MM.1S (cell line): ENCODE measurements at regions not wholly inside any gene's neighbourhood (a gene's known extent, or its start where the extent isn't known, plus 50 kb on each side); places are given as distances from the start of the nearest gene placed in this dataset.

Source experiments
- DNase-seq: peaks from one replicate; pipeline ENCODE4 v3.0.0-alpha.2; 2015
- H2AFZ ChIP-seq: fragments of 300-600 bp; sonication (generic); 2 replicates; pipeline ENCODE4 v1.6.0; 2016; ENCODE audit warnings: antibody characterized with exemption, low read length
- H3F3A ChIP-seq: fragments of 300-600 bp; sonication (generic); 2 replicates; pipeline ENCODE4 v1.6.1; 2016; ENCODE audit warnings: mild to moderate bottlenecking, antibody characterized with exemption, low read length, moderate library complexity, mixed read lengths; ENCODE audit not compliant: insufficient read depth
- H3K27ac ChIP-seq: fragments of 300-600 bp; sonication (generic); 2 replicates; pipeline ENCODE4 v1.5.1; 2016; ENCODE audit warnings: mild to moderate bottlenecking, low read length
- H3K27me3 ChIP-seq: fragments of 300-600 bp; sonication (generic); replicated peaks from 2 replicates; pipeline ENCODE4 v1.6.0; 2016; ENCODE audit warnings: low read length; ENCODE audit not compliant: insufficient read depth
- H3K36me3 ChIP-seq: fragments of 300-600 bp; sonication (generic); replicated peaks from 2 replicates; pipeline ENCODE4 v1.6.1; 2016; ENCODE audit warnings: mild to moderate bottlenecking, low read length, mixed read lengths; ENCODE audit not compliant: insufficient read depth
- H3K4me1 ChIP-seq: fragments of 300-600 bp; sonication (generic); 2 replicates; pipeline ENCODE4 v1.6.1; 2016; ENCODE audit warnings: low read length, mixed read lengths
- H3K4me2 ChIP-seq: fragments of 300-600 bp; sonication (generic); 2 replicates; pipeline ENCODE4 v1.6.0; 2016; ENCODE audit warnings: low read depth, low read length
- H3K4me3 ChIP-seq: fragments of 300-600 bp; sonication (generic); 2 replicates; pipeline ENCODE4 v1.5.1; 2016; ENCODE audit warnings: low read length, mixed read lengths
- H3K79me2 ChIP-seq: fragments of 300-600 bp; sonication (generic); 2 replicates; pipeline ENCODE4 v1.6.1; 2016; ENCODE audit warnings: mixed run types, low read length, mixed read lengths
- H3K9ac ChIP-seq: fragments of 300-600 bp; sonication (generic); 2 replicates; pipeline ENCODE4 v1.6.1; 2016; ENCODE audit warnings: low read length, mixed read lengths
- H3K9me2 ChIP-seq: fragments of 300-600 bp; sonication (generic); replicated peaks from 2 replicates; pipeline ENCODE4 v1.6.1; 2016; ENCODE audit warnings: mild to moderate bottlenecking, low read length, mixed read lengths; ENCODE audit not compliant: insufficient read depth
- H3K9me3 ChIP-seq: fragments of 300-600 bp; sonication (generic); replicated peaks from 2 replicates; pipeline ENCODE4 v1.6.1; 2016; ENCODE audit warnings: mild to moderate bottlenecking, low read length, mixed read lengths; ENCODE audit not compliant: insufficient read depth
- H4K20me1 ChIP-seq: fragments of 300-600 bp; sonication (generic); 2 replicates; pipeline ENCODE4 v1.6.1; 2016; ENCODE audit warnings: mild to moderate bottlenecking, low read length, moderate library complexity, mixed read lengths; ENCODE audit not compliant: insufficient read depth
- CTCF ChIP-seq: fragments of 300-600 bp; sonication (generic); IDR thresholded peaks from 2 replicates; pipeline ENCODE4 v1.5.1; 2016; ENCODE audit warnings: antibody characterized with exemption, low read length, mixed read lengths
- EZH2 ChIP-seq: fragments of 300-600 bp; sonication (generic); optimal IDR thresholded peaks from 2 replicates; pipeline ENCODE3; 2017; ENCODE audit warnings: low read depth, mild to moderate bottlenecking, antibody characterized with exemption, low read length, mixed read lengths
- EZH2phosphoT487 ChIP-seq: fragments of 300-600 bp; sonication (generic); IDR thresholded peaks from 2 replicates; pipeline ENCODE4 v1.6.1; 2018; ENCODE audit warnings: antibody characterized with exemption, low read length

GRCh38 chr6:21423106-21423854 lies 170.3 kb upstream of the SOX4 start:
- Histone ChIP-seq H3K4me1 (no peaks in the 10 kb centered on the region), H3K4me3 (no peak overlapping the region), H3K36me3 (no peaks in the 10 kb centered on the region), H2AFZ (no peak overlapping the region), H3K27me3 (no peaks in the 10 kb centered on the region), H3K79me2 (no peaks in the 10 kb centered on the region), H3F3A (no peaks in the 10 kb centered on the region), H3K9ac (no peak overlapping the region), H3K27ac (no peak overlapping the region), H4K20me1 (no peaks in the 10 kb centered on the region), H3K9me2 (no peaks in the 10 kb centered on the region), H3K9me3 (no peaks in the 10 kb centered on the region), H3K4me2 (no peak overlapping the region)
- TF ChIP-seq EZH2 (no peak), EZH2phosphoT487 (no peak), CTCF (no peak)
- DNase-seq: no peak

DNA sequence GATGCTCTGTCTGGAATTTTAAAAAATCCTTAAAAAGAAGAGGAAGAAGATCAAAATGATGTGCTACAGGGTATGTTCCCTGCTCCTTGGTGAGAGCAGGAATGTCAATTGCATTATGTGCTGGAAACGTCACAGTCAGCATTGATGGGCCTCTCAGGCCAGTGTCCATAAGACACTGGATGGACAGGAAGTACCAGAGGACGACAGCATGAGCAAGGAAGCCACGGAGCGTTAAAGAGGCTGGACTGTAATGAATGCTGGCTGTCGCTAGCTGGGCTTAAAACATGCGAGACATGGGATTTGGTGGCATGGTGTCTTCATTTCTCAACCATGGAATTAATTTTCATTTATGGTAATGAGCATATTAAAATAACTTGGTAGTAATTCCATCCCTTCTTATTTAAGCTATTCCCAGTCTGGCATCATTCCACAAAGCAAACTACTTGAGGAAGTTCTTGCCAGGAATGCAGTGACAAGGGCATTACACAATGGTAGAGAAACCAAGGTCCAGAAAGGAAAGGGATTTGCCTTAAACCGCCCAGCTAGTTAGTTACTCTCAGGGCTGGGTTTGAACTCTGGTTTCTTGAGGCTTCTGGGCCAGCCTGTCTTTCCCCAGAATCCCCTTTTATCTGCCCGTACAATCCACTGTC lies 166.6 kb upstream of the SOX4 start:
- H2AFZ ChIP-seq: no peak overlapping the region
- no peak overlapping the region for H3K4me3 ChIP-seq
- H3K79me2 ChIP-seq: no peaks in the 10 kb centered on the region
- no peaks in the 10 kb centered on the region for H3K9me2 ChIP-seq
- H3K9me3 ChIP-seq: no peaks in the 10 kb centered on the region
- H3F3A ChIP-seq: no peaks in the 10 kb centered on the region
- no peak overlapping the region for H3K9ac ChIP-seq
- H3K36me3 ChIP-seq: no peaks in the 10 kb centered on the region
- H4K20me1 ChIP-seq: no peaks in the 10 kb centered on the region
- no peaks in the 10 kb centered on the region for H3K4me1 ChIP-seq
- no peak for DNase-seq
- no peak overlapping the region for H3K27ac ChIP-seq
- H3K27me3 ChIP-seq: no peaks in the 10 kb centered on the region
- no peak overlapping the region for H3K4me2 ChIP-seq
- TF ChIP-seq CTCF (no peak), EZH2phosphoT487 (no peak), EZH2 (no peak)

GRCh38 chr6:21429291-21429690 lies 164.3 kb upstream of the SOX4 start:
- Histone ChIP-seq H3F3A (no peaks in the 10 kb centered on the region), H3K9me3 (no peaks in the 10 kb centered on the region), H3K27ac (no peak overlapping the region), H3K4me1 (no peaks in the 10 kb centered on the region), H3K36me3 (no peaks in the 10 kb centered on the region), H4K20me1 (no peaks in the 10 kb centered on the region), H3K9me2 (no peaks in the 10 kb centered on the region), H3K27me3 (no peaks in the 10 kb centered on the region), H3K79me2 (no peaks in the 10 kb centered on the region), H3K9ac (no peak overlapping the region), H2AFZ (no peak overlapping the region), H3K4me3 (no peak overlapping the region), H3K4me2 (no peak overlapping the region)
- DNase-seq: no peak
- TF ChIP-seq EZH2phosphoT487 (no peak), EZH2 (no peak), CTCF (no peak)
